H1 (cell line): ENCODE measurements at regions not wholly inside any gene's neighbourhood (a gene's known extent, or its start where the extent isn't known, plus 50 kb on each side); places are given as distances from the start of the nearest gene placed in this dataset.

ENCODE experiments used
- BCL11A ChIP-seq, 2 experiments: IDR thresholded peaks; one replicate each; pipeline ENCODE4 v1.6.1; 2011; ENCODE audit warnings: low read depth in 2 of 2, low read length in 2 of 2, mild to moderate bottlenecking in 2 of 2
- BRCA1 ChIP-seq: IDR thresholded peaks from 2 replicates; pipeline ENCODE4 v1.6.1; 2012; ENCODE audit warnings: low read depth, low read length, improper control_type of control experiment
- EZH2 ChIP-seq: fragments of 200-600 bp; sonication (generic); IDR thresholded peaks from 2 replicates; pipeline ENCODE4 v1.7.1; 2012; ENCODE audit warnings: low read depth, mild to moderate bottlenecking, moderate library complexity, low read length, inconsistent platforms; ENCODE audit not compliant: severe bottlenecking
- HDAC6 ChIP-seq: IDR thresholded peaks from one replicate; pipeline ENCODE4 v1.7.1; 2012; ENCODE audit warnings: low read depth, mild to moderate bottlenecking, inconsistent platforms, low read length, moderate library complexity
- JUND ChIP-seq: IDR thresholded peaks from 2 replicates; pipeline ENCODE4 v1.6.1; 2011; ENCODE audit warnings: mild to moderate bottlenecking, improper control_type of control experiment, low read length
- RAD21 ChIP-seq, 2 experiments: IDR thresholded peaks in 1 of 2; conservative IDR thresholded peaks in 1 of 2; 2 replicates each; pipeline ENCODE4 v1.6.1; 2011; ENCODE audit warnings: low read depth in 2 of 2, low read length in 2 of 2, improper control_type of control experiment in 1 of 2, inconsistent platforms in 1 of 2, mild to moderate bottlenecking in 1 of 2, moderate library complexity in 1 of 2
- RNF2 ChIP-seq: fragments of 200-900, 300-1000 bp; sonication (generic); IDR thresholded peaks from 2 replicates; pipeline ENCODE4 v1.7.1; 2016; ENCODE audit warnings: borderline replicate concordance, low read depth, mild to moderate bottlenecking, antibody characterized with exemption, low read length; ENCODE audit not compliant: poor library complexity, severe bottlenecking; ENCODE audit errors: missing control alignments
- SIRT6 ChIP-seq: IDR thresholded peaks from one replicate; pipeline ENCODE4 v1.7.1; 2012; ENCODE audit warnings: low read length, inconsistent platforms
- SUZ12 ChIP-seq: fragments of 200-600 bp; sonication (generic); IDR thresholded peaks from 2 replicates; pipeline ENCODE4 v1.6.1; 2012; ENCODE audit warnings: mild to moderate bottlenecking, inconsistent platforms, low read length, moderate library complexity, mixed read lengths
- TCF12 ChIP-seq: IDR thresholded peaks from 2 replicates; pipeline ENCODE4 v1.6.1; 2011; ENCODE audit warnings: low read depth, mild to moderate bottlenecking, low read length

GRCh38 chr9:115989831-115990230 is 163.8 kb upstream of the PAPPA start (continued):
- TF ChIP-seq SUZ12 = no peak
- TF ChIP-seq HDAC6 = no peak
- TF ChIP-seq BRCA1 = no peak
- no peak for TF ChIP-seq BCL11A (IDR thresholded peaks at IDR 0.05; ENCODE audit: low read depth in 2 of 2, low read length in 2 of 2)
- TF ChIP-seq RAD21 (IDR thresholded peaks at IDR 0.05 in 1 of 2, conservative IDR thresholded peaks at IDR 0.05 in 1 of 2; ENCODE audit: low read depth in 2 of 2, low read length in 2 of 2) = no peak
- no peak for TF ChIP-seq RNF2
- no peak for TF ChIP-seq TCF12
- no peak for TF ChIP-seq EZH2
- no peak for TF ChIP-seq SIRT6
- no peak for TF ChIP-seq JUND
- TF ChIP-seq, all 59 proteins: peak for 0
